ENCODE measurements at regions not wholly inside any gene's neighbourhood (a gene's known extent, or its start where the extent isn't known, plus 50 kb on each side); places are given as distances from the start of the nearest gene placed in this dataset.

DNA sequence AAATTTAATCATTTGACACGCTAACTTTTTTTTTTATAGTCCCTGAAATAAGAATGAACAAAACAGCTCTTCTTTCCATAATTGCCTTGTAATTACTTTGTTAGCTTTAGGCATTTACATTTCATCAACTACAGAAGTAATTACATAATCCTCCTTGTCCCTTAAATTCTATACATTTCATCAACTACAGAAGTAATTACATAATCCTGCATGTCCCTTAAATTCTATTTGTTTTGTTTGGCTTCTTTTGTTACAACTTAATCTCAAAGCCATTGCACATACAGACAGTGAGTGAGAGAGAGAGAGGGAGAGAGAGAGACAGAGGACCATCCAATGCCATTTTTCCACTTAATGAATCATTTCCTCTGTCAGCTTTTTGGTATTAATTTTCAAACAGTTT is 873.2 kb downstream of the METTL15 start:
- DNase-seq (ENCODE audit: low spot score), result no peak

DNA sequence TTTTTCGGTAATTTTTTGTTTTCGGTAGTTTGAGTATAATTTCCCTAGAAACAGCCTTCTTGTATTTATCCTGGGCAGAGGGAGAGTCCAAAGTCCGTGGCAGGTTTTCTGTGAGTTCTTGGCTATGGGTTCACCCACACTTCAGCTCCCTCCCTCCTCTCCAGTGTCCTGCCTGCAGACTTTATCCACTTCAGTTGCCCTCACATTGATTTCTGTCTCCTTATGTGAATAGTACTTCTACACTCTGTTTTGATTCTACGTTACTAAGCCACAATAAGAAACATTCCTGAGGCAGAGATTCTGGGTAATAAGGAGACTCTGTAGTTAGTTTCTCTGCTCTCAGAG is 868.6 kb downstream of the METTL15 start:
- DNase-seq (ENCODE audit: low spot score), result no peak

DNA sequence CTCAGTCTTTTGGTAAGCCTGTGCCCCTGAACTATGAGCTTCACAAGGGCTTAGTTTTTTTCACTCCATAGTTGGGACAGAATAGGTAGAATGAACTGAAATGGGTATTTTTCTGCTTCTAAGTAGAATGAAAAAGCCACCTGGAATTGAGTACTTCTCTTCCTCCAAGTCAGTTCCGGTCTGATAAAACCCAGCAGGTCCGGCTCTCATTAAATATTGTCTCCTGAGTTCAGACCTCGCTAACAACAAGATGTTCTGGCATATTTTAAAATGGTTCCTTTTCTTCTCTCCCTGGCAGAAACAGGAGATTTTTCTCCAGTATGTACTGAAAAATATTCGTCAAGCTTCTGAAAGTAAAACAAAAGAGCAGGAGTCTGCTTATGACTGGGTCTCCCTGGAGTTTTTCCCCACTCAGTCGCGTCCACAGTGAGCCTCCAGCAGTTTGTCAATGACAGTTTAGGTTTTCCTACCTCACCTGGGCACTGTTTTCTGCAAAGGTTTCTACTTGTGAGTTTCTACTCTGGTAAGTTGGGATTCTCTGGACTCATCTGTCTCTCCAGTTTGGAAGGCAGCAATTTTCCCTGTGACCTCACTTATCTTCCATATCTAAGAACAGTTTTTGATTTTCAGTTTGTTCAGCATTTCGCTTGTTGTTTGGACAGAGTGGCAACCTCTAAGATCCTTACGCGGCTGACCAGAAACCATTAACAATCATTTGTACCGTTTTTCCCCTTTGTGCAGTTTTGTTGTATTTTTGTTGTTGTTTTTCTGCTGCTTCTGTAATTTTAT is 868.0 kb downstream of the METTL15 start:
- DNase-seq (ENCODE audit: low spot score), result no peak

DNA sequence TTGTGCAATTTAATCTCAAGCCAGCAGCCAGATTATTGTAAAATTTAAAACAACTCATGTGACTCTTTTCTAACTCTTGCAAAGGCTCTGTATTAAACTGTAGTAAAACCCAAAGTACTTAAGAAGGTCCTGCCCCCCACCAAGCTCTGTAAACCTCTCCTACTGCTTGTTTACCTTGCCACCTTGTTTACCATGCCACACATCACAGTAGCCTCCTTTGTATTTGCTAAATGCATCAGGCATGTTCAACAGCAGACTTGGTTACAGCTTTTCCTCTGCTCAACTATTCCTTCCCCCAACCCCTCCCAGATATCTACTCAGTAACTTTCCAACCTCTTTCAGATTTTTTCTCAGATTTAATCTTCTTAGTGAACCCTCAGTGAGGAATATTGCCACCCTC is 861.6 kb downstream of the METTL15 start:
- DNase-seq (ENCODE audit: low spot score), result no peak

DNA sequence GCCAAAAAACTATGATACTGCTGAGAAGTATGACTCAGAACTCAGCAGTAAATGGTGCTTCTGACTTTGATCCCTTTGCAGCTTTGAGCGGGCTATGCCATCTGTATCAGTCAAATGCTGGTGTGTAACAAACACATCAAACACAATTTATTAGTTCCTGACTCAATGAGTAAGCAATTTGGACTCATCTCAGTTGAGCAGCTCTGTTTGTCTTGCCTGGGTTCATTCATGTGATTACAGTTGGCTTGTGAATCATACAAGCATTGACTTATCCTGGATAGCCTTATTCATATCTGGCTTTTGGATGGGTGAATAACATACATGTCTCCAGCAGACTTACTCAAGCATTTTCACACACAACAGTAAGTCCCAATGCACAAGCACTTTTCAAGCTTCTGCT is 858.8 kb downstream of the METTL15 start:
- no peak for DNase-seq (ENCODE audit: low spot score)

DNA sequence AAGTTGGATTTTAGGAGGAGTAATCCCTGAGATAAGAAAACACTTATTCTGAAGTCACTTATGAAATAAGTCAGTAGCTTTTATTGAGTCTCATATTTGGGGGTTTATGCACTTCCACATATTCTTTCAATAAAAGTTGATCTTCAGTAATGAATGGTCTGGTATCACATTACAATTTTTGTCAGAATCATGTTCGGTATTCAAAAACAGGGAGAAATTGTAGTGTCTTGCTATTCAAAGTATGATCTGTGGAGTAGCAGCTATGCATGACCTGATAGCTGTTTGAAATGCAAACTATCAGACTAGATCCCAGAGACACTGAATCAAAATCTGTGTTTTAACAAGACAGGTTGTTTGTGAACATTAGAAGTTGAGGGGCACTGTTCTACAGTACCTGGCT is 857.6 kb downstream of the METTL15 start:
- no peak for DNase-seq (ENCODE audit: low spot score)

DNA sequence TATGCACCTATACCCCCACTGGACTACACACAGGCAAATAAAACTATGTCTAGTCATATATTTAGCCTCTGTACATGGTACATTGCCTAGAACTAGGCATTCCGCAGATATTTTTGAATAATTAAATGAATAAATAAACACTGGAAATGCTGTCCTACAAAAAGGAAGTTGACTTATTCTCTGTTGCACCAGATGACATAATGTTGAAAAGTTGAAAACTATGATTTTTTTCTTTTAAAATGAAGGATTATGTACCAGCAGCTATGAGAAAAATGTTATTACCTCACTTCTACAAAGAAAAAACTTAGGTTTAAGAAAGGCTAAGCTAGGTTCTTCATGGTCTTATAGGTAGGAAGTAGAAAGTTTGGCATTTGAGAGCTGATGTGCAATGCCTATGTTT is 856.6 kb downstream of the METTL15 start:
- DNase-seq (ENCODE audit: low spot score), result no peak

DNA sequence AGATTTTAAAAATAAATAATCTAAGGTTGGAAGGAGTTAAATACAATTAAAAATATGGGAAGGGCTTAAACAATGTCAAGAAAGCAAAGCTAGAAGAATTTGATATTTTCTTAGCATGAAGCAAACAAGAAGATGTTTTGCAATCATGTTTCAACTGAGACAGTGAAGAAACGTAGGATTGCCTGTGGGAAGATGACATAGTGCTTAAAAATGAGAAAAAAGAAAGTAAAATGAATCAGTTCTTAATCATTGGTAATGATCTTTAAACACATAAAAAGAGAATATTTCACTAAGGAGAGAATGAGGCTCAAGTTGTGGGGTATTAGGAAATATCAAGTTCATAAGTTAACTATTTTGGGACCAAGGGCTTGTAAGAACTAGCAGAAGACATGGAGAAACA is 855.0 kb downstream of the METTL15 start:
- DNase-seq (ENCODE audit: low spot score), result no peak

DNA sequence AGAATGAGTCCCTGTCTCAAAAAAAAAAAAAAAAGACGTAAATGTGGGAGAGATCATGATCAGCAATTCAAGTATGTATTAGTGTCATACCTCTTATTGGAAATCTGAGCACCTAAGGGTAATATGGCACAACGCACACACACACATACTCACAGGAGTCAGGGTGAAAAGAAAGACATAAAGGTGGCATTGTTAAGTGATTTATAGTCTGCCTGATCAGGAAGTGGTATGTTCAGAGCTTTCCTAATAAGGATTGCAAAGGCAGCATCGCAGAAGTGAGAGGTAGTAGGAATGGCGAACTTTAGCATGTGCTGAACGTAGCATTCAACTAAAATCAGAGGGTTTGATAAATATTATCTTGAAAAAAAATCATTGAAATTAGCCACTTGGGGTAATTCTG is 854.3 kb downstream of the METTL15 start:
- no peak for DNase-seq (ENCODE audit: low spot score)

DNA sequence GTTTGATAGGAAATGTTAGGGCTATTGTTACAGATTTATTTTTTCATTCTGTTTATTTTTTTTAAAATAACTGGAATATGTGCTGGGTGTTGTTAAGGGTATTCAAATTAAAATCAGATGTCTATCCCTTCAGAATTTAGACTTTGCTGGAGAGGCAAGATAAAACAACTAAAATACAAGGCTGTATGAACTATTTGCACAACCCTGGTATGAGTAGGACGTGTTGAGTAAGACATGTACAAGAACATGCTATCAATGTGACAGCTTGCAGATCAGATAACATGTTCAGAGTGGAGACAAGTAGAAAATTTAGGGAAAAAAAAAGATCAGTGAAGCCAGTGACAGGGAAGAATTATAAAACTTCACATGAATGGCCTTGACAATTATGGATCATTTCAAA is 853.5 kb downstream of the METTL15 start:
- DNase-seq (ENCODE audit: low spot score), result no peak

DNA sequence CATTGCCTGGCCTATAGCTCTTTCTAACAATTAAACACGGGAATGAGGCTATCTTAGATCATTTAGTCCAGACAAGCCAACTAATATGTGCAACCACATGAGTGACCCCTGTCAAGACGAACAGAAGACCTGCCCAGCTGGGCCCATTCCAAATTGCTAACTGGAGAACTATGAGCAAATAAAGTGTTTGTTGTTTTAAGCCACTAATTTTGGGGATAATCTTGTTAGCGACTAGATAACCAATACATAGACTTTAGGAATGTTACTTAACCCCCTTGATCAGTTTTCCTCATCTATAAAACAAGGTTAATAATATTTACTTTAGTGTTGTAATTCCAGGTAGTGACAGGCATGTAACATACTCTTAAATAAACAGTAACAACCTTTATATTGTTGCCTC is 848.3 kb downstream of the METTL15 start:
- no peak for DNase-seq (ENCODE audit: low spot score)

DNA sequence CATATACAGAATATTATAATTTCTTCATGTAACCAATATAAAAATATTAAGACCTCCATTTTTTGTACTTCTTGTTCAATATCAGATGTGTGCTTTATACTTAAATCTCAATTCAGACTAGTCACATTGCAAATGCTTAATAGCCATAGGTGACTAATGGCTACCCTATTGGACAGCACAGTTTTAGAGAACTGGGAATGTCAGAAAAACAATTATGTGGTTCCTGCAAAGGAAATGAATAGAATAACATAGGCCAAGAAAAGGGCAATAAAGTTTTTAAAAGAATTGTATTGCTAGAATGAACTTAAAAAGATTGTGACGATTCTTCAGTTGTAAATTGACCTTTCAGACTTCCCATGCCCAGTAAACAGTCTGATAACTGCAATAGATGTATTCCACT is 843.0 kb downstream of the METTL15 start:
- no peak for DNase-seq (ENCODE audit: low spot score)

DNA sequence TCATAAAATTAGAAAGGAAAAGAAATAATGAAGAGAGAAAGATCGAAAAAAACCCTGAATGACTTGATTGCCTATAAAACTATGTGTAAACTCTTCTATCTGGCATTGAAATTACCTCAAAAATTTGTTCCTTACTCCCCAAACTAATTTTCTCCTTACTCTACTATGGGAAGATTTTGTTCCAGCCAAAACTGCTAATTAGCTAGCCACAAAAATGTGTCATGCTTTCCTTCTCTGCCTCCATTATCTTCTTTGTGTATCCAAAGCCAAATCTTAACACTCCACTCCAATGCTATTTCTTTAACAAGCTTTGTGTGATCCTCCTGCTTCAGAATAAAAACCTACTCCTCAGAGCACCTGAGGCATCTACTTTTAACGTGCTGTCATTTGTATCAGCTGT is 831.2 kb downstream of the METTL15 start:
- no peak for DNase-seq (ENCODE audit: low spot score)

DNA sequence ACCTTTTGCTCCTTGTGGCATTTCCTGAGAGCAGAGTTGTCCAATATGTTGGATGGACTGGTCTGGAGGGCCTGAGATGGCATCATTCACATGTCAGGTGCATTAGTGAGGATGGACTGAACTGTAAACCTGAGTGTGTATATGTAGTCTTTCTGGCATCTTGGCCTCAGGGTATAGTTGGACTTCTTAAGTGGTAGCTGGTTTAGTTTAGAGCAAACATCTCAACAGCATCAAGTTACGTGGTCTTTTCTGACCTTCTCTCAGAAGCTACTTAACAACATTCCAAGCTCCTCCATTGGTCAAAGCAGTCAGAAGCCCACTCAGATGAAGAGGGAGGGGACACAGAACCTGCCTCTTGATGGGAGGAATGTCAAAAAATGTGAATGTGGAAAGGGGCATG is 829.9 kb downstream of the METTL15 start:
- DNase-seq (ENCODE audit: low spot score), result no peak

DNA sequence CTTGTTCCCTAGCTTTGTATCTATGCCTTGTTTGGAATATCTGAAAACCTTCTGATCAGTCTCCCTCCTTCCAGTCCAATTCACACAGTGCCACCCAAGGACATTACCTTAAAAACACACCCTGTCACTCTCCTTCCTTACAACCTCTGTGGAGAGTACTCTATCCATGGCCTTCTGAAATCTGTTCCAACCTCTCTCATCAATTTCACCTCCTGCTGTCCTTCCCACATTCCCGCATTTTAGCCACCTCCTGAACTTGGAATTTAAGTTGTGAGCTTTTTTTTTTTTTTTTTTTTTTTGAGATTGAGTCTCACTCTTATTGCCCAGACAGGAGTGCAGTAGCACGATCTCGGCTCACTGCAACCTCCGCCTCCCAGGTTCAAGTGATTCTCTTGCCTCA is 824.8 kb downstream of the METTL15 start:
- DNase-seq (ENCODE audit: low spot score), result no peak

DNA sequence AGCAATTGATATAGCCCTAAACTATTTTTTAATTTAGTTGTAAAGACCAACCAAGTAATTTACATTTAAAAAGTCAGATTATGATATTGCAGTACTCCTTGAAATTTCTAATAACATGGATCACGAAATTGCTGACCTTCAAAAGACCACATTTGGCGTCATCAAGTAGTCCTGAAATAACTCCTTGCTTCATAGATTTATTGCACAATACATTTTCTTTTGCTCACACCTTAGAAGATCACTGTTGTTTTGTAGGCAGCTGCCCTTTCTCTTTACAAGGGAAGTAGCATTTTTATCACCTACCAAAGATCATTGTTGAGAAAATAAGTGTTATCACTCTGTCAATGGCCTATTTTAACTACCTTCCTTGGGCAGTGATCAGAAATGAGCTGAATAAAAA is 815.8 kb downstream of the METTL15 start:
- DNase-seq (ENCODE audit: low spot score), result no peak

DNA sequence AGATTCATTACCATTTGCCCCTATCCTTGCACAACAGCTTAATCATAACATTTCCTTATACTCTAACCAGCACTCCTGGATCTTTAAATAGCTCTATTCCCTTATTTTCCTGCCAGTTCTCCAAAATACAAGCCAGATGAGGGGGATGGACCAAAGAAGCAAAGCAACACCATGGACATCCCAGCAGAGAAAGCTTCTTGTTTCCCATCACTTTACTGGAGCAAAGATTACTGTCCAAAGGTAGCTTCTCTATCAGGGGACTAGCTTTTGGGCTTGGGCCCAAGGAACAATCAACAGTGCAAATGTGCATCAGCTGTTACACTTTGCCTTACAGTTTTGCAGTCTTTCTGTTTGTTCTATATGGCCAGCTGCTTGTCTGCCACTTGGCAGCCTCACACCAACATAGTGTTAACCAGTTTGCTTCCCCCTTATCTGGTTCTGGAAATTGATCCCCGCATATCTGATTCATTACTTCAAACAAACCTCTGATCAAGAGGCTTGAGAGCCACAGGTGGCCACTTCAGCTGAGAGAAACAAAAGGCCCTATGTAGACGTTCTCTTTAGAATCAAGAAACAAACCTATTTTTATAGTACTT is 814.3 kb downstream of the METTL15 start:
- no peak for DNase-seq (ENCODE audit: low spot score)

DNA sequence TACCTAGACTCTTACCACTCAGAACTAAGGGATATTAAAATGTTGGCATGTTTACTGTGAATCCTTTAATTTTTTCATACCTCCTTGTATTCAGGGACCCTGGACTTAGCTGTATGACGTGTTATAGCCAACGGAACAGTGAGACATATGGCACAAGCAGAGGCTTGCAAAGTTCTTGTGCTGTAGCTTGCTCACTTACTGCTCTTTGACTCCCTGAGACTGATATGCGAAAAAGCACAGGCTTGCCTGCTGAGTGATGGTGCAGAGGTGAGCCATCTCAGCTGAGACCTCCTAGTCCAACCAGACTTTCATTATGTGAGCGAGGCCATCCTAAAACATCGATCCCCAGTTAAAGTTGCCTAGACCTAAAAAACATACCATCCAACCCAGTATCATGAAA is 811.0 kb downstream of the METTL15 start:
- no peak for DNase-seq (ENCODE audit: low spot score)

DNA sequence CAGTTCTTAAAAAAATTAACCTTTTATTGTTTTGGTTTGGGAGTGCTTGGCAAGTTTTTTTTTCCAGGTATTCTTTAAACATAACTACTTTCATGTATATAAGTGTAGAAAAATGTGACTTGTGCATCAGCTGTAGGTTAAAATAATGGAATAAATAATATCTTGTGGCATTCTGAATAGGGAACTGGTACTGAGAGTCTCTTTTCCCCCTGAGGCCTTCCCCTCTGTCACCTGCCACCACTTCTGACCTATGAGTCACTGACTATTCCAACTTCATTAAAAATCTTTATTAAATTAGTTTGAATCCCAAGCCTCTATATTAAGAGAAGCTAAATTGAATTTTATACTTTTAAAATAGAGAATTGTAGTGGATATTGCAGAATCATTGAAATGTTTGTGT is 805.7 kb downstream of the METTL15 start:
- no peak for DNase-seq (ENCODE audit: low spot score)

DNA sequence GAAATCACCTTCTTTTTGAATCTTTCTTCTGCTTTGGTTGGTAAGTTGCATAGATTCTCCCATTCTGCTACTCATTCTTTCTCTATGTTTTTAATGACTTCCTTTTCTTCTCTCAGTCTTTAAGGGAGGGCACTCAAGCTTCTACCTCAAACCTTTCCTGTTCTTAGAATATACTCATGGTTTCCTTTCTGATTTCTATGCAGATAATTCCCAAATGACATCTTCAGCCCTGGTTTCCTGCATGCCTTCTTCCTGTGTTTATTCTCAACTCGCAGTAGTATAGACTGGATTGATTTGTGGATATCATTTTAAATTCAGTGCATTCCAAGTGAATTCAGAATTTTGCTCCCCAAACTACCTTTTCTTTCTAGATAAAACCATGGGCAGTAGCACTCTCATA is 803.6 kb downstream of the METTL15 start:
- DNase-seq (ENCODE audit: low spot score), result no peak

DNA sequence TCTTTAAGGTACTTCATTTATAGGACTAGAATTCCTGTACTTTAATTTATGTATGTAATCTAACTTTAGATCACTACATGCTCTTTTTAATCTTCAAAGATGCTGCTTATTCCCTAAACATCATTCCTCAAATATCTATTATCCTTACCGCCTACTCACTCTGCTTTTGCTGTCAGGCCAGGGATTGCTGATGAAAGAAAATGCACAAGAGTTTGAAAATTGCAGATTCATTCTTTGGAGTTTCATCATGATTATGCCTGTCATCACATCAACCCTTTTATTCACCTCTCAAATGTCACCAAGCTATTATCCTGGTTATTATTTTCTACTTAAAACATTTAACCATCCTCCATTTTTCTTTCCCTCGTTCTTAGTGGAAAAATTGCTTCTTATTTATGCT is 802.7 kb downstream of the METTL15 start:
- DNase-seq (ENCODE audit: low spot score), result no peak

DNA sequence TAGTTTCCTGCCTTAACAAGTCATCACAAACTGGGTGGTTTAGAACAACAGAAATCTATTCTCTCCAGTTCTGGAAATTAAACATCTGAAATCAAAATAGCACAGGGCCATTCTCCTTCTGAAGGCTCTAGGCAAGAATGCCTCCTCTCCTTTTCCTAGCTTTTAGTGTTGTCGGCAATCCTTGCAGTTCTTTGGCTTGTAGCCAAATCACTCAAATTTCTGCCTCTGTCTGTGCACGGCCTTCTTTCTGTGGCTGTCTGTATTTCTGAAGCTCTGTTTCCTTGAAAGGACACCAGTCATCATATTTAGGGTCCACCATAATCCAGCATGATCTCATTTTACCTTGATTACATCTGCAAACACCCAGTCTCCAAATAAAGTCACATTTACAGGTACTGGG is 795.5 kb downstream of the METTL15 start:
- DNase-seq (ENCODE audit: low spot score), result no peak

DNA sequence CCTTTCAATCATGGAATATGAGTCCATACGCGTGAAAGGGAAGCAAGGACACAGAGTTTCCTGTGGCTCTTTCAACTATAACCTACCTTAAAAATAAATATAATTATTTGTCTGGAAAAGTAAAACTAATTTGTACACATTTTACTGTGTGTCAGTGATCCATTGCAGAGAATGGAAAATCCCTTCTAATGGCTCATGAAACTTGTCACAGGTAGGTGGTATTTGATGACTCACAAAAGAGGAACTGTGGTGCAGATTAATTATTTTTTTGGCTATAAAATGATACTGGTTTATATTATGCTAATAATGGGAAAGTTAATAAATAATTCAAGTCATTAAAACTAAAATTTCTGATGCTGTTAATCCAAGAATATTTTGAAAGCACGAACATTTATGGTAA is 792.2 kb downstream of the METTL15 start:
- no peak for DNase-seq (ENCODE audit: low spot score)

DNA sequence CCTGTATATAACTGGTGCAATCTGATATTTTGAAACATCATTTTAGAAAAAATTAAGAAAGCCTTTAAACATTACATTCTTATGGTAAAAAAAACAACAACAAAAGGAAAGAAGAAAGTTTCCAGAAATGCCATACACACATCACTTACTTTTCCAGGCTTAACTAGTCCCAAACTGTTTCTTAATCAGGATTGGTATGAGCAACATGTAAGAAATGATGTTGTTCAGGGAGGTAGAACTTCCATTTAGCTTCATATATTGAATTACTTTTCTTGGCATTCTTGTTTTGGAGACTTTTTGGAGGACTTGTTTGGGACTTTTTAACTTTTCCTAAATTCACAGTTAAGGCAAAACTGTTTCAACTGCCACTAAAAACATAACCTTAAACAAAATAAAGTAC is 791.5 kb downstream of the METTL15 start:
- DNase-seq (ENCODE audit: low spot score), result no peak

All from CD4-positive, alpha-beta T cell treated with Interleukin-15 for 4 hours (primary cell).